ENCODE measurements at regions not wholly inside any gene's neighbourhood (a gene's known extent, or its start where the extent isn't known, plus 50 kb on each side); places are given as distances from the start of the nearest gene placed in this dataset.

- Histone ChIP-seq H3K4me3 (ENCODE audit: severe bottlenecking) (no peak overlapping the region), H3K36me3 (ENCODE audit: low read depth) (no peaks in the 10 kb centered on the region), H3K4me1 (ENCODE audit: insufficient read depth, poor library complexity, severe bottlenecking) (no peaks in the 10 kb centered on the region), H3K27me3 (ENCODE audit: insufficient read depth, poor library complexity, severe bottlenecking) (no peaks in the 10 kb centered on the region), H3K9me3 (ENCODE audit: severe bottlenecking) (no peaks in the 10 kb centered on the region), H3K27ac (ENCODE audit: poor library complexity, severe bottlenecking) (no peak overlapping the region)
- TF ChIP-seq CTCF (IDR thresholded peaks at IDR 0.05; ENCODE audit: poor library complexity, severe bottlenecking): no peak
- ATAC-seq (ENCODE audit: low read depth) (no peak), DNase-seq (ENCODE audit: low spot score) (no peak)
Measured at GRCh38 chr4:179536694-179537093, 2094.5 kb upstream of the AGA start.

- no peak overlapping the region for H3K4me3 ChIP-seq (ENCODE audit: severe bottlenecking)
- no peak overlapping the region for H3K27ac ChIP-seq (ENCODE audit: poor library complexity, severe bottlenecking)
- H3K4me1 ChIP-seq (ENCODE audit: insufficient read depth, poor library complexity, severe bottlenecking): no peaks in the 10 kb centered on the region
- no peaks in the 10 kb centered on the region for H3K9me3 ChIP-seq (ENCODE audit: severe bottlenecking)
- DNase-seq (ENCODE audit: low spot score): no peak
- ATAC-seq (ENCODE audit: low read depth): no peak
- no peak for TF ChIP-seq CTCF (IDR thresholded peaks at IDR 0.05; ENCODE audit: poor library complexity, severe bottlenecking)
- no peaks in the 10 kb centered on the region for H3K36me3 ChIP-seq (ENCODE audit: low read depth)
- no peaks in the 10 kb centered on the region for H3K27me3 ChIP-seq (ENCODE audit: insufficient read depth, poor library complexity, severe bottlenecking)
Measured at GRCh38 chr4:179539641-179540040, 2097.4 kb upstream of the AGA start.

- Histone ChIP-seq H3K4me1 (ENCODE audit: insufficient read depth, poor library complexity, severe bottlenecking) (no peaks in the 10 kb centered on the region), H3K9me3 (ENCODE audit: severe bottlenecking) (no peaks in the 10 kb centered on the region), H3K27me3 (ENCODE audit: insufficient read depth, poor library complexity, severe bottlenecking) (no peaks in the 10 kb centered on the region), H3K36me3 (ENCODE audit: low read depth) (no peaks in the 10 kb centered on the region), H3K4me3 (ENCODE audit: severe bottlenecking) (no peak overlapping the region), H3K27ac (ENCODE audit: poor library complexity, severe bottlenecking) (no peak overlapping the region)
- no peak for TF ChIP-seq CTCF (IDR thresholded peaks at IDR 0.05; ENCODE audit: poor library complexity, severe bottlenecking)
- no peak for ATAC-seq (ENCODE audit: low read depth)
- DNase-seq (ENCODE audit: low spot score): no peak
Measured at GRCh38 chr4:179543771-179544170, 2101.5 kb upstream of the AGA start.

- Histone ChIP-seq H3K4me1 (ENCODE audit: insufficient read depth, poor library complexity, severe bottlenecking) (no peaks in the 10 kb centered on the region), H3K36me3 (ENCODE audit: low read depth) (no peaks in the 10 kb centered on the region), H3K9me3 (ENCODE audit: severe bottlenecking) (no peaks in the 10 kb centered on the region), H3K4me3 (ENCODE audit: severe bottlenecking) (no peak overlapping the region), H3K27ac (ENCODE audit: poor library complexity, severe bottlenecking) (no peak overlapping the region), H3K27me3 (ENCODE audit: insufficient read depth, poor library complexity, severe bottlenecking) (no peaks in the 10 kb centered on the region)
- DNase-seq (ENCODE audit: low spot score) (no peak), ATAC-seq (ENCODE audit: low read depth) (no peak)
- no peak for TF ChIP-seq CTCF (IDR thresholded peaks at IDR 0.05; ENCODE audit: poor library complexity, severe bottlenecking)
Measured at GRCh38 chr4:179544496-179544895, 2102.3 kb upstream of the AGA start.

- H3K4me1 ChIP-seq (ENCODE audit: insufficient read depth, poor library complexity, severe bottlenecking): no peaks in the 10 kb centered on the region
- H3K4me3 ChIP-seq (ENCODE audit: severe bottlenecking): no peak overlapping the region
- no peak for TF ChIP-seq CTCF (IDR thresholded peaks at IDR 0.05; ENCODE audit: poor library complexity, severe bottlenecking)
- H3K9me3 ChIP-seq (ENCODE audit: severe bottlenecking): no peaks in the 10 kb centered on the region
- H3K27me3 ChIP-seq (ENCODE audit: insufficient read depth, poor library complexity, severe bottlenecking): no peaks in the 10 kb centered on the region
- H3K36me3 ChIP-seq (ENCODE audit: low read depth): no peaks in the 10 kb centered on the region
- no peak for ATAC-seq (ENCODE audit: low read depth)
- H3K27ac ChIP-seq (ENCODE audit: poor library complexity, severe bottlenecking): no peak overlapping the region
- no peak for DNase-seq (ENCODE audit: low spot score)
Measured at GRCh38 chr4:179552131-179552530, 2109.9 kb upstream of the AGA start.

Data from RWPE2 (cell line).